Thoracic aorta (tissue), 2 donors: ENCODE measurements at regions not wholly inside any gene's neighbourhood (a gene's known extent, or its start where the extent isn't known, plus 50 kb on each side); places are given as distances from the start of the nearest gene placed in this dataset.

Experiments
- ATAC-seq: fragments of 150-250 bp; one replicate; pipeline ENCODE4 v1.8.0; 2017; ENCODE audit warnings: low read depth; ENCODE audit not compliant: insufficient number of reproducible peaks, low FRiP score
- DNase-seq: peaks from one replicate; pipeline ENCODE4 v3.0.0-alpha.2; 2020; ENCODE audit warnings: low spot score
- H3K27ac ChIP-seq, 2 donors: fragments of 200-600 bp; sonication (generic); 1 replicate in 1 of 2; 2 replicates in 1 of 2; pipeline ENCODE4 v1.5.1; 2016; ENCODE audit warnings: mild to moderate bottlenecking in 2 of 2, moderate library complexity in 2 of 2
- H3K27me3 ChIP-seq: fragments of 200-600 bp; sonication (generic); replicated peaks from 2 replicates; pipeline ENCODE4 v1.6.0; 2016; ENCODE audit warnings: mild to moderate bottlenecking; ENCODE audit not compliant: insufficient read depth
- H3K36me3 ChIP-seq: fragments of 200-600 bp; sonication (generic); one replicate; pipeline ENCODE4 v1.5.1; 2016
- H3K4me1 ChIP-seq, 2 donors: fragments of 200-600 bp; sonication (generic); 1 replicate in 1 of 2; 2 replicates in 1 of 2; pipeline versions ENCODE4 v1.5.1 to v1.6.0; 2016; ENCODE audit warnings: low read depth in 2 of 2, mild to moderate bottlenecking in 1 of 2; ENCODE audit not compliant: control insufficient read depth in 1 of 2
- H3K4me3 ChIP-seq: fragments of 200-600 bp; sonication (generic); 2 replicates; pipeline ENCODE4 v1.5.1; 2016; ENCODE audit warnings: mild to moderate bottlenecking
- H3K9me3 ChIP-seq: fragments of 200-600 bp; sonication (generic); 2 replicates; pipeline ENCODE4 v1.5.1; 2016
- CTCF ChIP-seq: fragments of 200-600 bp; sonication (generic); IDR thresholded peaks from one replicate; pipeline ENCODE4 v1.5.1; 2019; ENCODE audit warnings: antibody characterized with exemption

DNA sequence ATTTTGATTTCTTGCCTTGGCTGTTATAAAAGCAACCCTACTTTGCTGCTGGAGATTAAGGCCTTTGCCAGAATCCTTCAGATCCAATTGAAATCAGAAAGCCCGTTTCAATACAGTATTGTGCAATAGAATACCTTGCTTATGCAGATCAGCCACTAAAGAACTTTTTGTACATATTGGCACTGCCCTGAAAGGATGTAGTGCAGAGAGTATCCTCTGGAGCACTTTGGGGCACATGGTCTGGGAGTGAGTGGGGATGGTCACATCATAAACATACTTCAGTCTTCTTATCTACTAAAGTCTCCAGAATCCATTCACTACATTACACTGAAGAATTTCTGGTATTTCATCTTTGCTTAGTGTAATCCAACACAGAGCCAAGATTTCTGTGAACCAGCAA is 189.0 kb downstream of the CENPF start:
- TF ChIP-seq CTCF = no peak
- Histone ChIP-seq H3K36me3 (no peaks in the 10 kb centered on the region), H3K27ac (no peak overlapping the region), H3K4me3 (no peak overlapping the region), H3K27me3 (no peaks in the 10 kb centered on the region), H3K4me1 (no peaks in the 10 kb centered on the region), H3K9me3 (no peaks in the 10 kb centered on the region)
- DNase-seq (no peak), ATAC-seq (no peak)

DNA sequence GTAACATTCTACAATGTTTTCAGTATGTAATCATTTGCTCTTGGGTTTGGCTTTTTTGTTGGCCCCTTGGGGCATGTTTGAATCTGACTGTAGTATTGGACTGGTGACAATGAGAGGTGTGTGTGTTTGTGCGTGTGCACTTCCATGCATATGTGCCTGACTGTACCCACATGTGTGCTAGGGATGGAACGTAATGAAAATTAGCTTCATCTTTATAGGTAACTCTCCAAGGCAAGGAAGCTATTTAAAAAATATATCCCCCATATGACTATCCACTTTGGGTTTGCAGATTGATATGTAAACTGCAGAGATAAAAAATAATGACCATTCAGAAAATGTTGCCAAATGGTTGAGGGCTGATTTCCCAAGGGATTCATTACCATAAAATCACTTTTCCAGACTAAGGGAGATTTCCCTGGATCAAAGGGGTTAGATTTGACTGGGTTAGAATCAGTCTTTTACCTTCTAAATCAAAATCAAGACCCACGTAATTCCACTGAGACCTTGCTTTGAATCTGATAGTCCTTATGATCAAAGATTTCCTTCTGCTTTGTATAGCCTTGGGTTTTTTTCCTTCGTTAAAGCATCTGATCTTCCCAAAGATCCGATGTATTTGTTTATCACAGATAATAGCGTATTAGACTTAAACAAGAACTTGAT is 189.7 kb downstream of the CENPF start:
- H3K4me3 ChIP-seq = no peak overlapping the region
- TF ChIP-seq CTCF = no peak
- no peak for DNase-seq
- H3K4me1 ChIP-seq = no peaks in the 10 kb centered on the region
- H3K27ac ChIP-seq = no peak overlapping the region
- no peaks in the 10 kb centered on the region for H3K36me3 ChIP-seq
- no peaks in the 10 kb centered on the region for H3K9me3 ChIP-seq
- ATAC-seq = no peak
- no peaks in the 10 kb centered on the region for H3K27me3 ChIP-seq

- H3K27me3 ChIP-seq = no peaks in the 10 kb centered on the region
- H3K4me1 ChIP-seq = no peaks in the 10 kb centered on the region
- H3K4me3 ChIP-seq = no peak overlapping the region
- ATAC-seq (no peak), DNase-seq (no peak)
- H3K9me3 ChIP-seq = no peaks in the 10 kb centered on the region
- H3K27ac ChIP-seq = no peak overlapping the region
- H3K36me3 ChIP-seq = no peaks in the 10 kb centered on the region
- TF ChIP-seq CTCF = no peak
These were observed 190.7 kb downstream of the CENPF start for GRCh38 chr1:214793708-214794107.

- Histone ChIP-seq H3K27me3 (no peaks in the 10 kb centered on the region), H3K9me3 (peaks cover 4% of the 10 kb centered on the region), H3K4me3 (no peak overlapping the region), H3K4me1 (no peaks in the 10 kb centered on the region), H3K36me3 (no peaks in the 10 kb centered on the region), H3K27ac (no peak overlapping the region)
- DNase-seq = no peak
- no peak for ATAC-seq
- TF ChIP-seq CTCF = no peak
These were observed 198.2 kb downstream of the CENPF start for GRCh38 chr1:214801191-214801590.

GRCh38 chr1:214808845-214809460 is 206.0 kb downstream of the CENPF start:
- TF ChIP-seq CTCF = no peak
- no peaks in the 10 kb centered on the region for H3K27me3 ChIP-seq

More at GRCh38 chr1:214808845-214809460, 206.0 kb downstream of the CENPF start:
- no peak for ATAC-seq
- H3K9me3 ChIP-seq = peaks cover 5% of the 10 kb centered on the region
- no peaks in the 10 kb centered on the region for H3K36me3 ChIP-seq
- DNase-seq = no peak
- H3K27ac ChIP-seq = no peak overlapping the region
- H3K4me3 ChIP-seq = no peak overlapping the region
- H3K4me1 ChIP-seq = no peaks in the 10 kb centered on the region
